ENCODE measurements at regions not wholly inside any gene's neighbourhood (a gene's known extent, or its start where the extent isn't known, plus 50 kb on each side); places are given as distances from the start of the nearest gene placed in this dataset.

DNA sequence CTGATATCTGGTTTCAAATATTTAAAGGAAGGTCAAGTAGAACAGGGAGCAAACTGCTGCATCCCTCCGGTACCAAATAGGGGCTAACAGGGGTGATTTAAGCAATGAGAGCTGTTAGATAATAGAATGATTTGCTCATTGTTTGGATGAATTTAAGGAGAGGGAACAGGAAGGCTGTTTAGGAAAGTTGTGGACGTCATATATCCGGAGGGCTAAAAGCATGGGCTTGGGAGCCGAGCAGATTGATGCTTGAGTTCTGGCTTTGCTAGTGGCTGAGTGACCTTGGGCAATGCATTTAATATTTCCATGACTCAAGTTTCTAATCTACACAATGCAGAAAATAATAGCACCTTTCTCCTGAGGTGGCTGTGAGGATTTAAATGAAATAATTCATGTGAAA lies 85.4 kb upstream of the RPS23 start:
- Histone ChIP-seq H3K27me3 (ENCODE audit: insufficient read depth, poor library complexity, severe bottlenecking) (no peaks in the 10 kb centered on the region), H3K4me3 (replicated peaks; ENCODE audit: insufficient read depth, low read length) (no peak overlapping the region), H3K27ac (replicated peaks) (no peak overlapping the region)
- TF ChIP-seq SPI1 (IDR thresholded peaks at IDR 0.05; ENCODE audit: borderline replicate concordance, low read depth) = no peak
- no peak for TF ChIP-seq GABPA (IDR thresholded peaks at IDR 0.05; ENCODE audit: low read depth)
- TF ChIP-seq POLR2AphosphoS5 (IDR thresholded peaks at IDR 0.05; ENCODE audit: low read depth) = no peak
- TF ChIP-seq, protein P1, sequence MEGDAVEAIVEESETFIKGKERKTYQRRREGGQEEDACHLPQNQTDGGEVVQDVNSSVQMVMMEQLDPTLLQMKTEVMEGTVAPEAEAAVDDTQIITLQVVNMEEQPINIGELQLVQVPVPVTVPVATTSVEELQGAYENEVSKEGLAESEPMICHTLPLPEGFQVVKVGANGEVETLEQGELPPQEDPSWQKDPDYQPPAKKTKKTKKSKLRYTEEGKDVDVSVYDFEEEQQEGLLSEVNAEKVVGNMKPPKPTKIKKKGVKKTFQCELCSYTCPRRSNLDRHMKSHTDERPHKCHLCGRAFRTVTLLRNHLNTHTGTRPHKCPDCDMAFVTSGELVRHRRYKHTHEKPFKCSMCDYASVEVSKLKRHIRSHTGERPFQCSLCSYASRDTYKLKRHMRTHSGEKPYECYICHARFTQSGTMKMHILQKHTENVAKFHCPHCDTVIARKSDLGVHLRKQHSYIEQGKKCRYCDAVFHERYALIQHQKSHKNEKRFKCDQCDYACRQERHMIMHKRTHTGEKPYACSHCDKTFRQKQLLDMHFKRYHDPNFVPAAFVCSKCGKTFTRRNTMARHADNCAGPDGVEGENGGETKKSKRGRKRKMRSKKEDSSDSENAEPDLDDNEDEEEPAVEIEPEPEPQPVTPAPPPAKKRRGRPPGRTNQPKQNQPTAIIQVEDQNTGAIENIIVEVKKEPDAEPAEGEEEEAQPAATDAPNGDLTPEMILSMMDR (IDR thresholded peaks at IDR 0.05; ENCODE audit: insufficient read depth, low read length) = no peak
- TF ChIP-seq, protein P2, sequence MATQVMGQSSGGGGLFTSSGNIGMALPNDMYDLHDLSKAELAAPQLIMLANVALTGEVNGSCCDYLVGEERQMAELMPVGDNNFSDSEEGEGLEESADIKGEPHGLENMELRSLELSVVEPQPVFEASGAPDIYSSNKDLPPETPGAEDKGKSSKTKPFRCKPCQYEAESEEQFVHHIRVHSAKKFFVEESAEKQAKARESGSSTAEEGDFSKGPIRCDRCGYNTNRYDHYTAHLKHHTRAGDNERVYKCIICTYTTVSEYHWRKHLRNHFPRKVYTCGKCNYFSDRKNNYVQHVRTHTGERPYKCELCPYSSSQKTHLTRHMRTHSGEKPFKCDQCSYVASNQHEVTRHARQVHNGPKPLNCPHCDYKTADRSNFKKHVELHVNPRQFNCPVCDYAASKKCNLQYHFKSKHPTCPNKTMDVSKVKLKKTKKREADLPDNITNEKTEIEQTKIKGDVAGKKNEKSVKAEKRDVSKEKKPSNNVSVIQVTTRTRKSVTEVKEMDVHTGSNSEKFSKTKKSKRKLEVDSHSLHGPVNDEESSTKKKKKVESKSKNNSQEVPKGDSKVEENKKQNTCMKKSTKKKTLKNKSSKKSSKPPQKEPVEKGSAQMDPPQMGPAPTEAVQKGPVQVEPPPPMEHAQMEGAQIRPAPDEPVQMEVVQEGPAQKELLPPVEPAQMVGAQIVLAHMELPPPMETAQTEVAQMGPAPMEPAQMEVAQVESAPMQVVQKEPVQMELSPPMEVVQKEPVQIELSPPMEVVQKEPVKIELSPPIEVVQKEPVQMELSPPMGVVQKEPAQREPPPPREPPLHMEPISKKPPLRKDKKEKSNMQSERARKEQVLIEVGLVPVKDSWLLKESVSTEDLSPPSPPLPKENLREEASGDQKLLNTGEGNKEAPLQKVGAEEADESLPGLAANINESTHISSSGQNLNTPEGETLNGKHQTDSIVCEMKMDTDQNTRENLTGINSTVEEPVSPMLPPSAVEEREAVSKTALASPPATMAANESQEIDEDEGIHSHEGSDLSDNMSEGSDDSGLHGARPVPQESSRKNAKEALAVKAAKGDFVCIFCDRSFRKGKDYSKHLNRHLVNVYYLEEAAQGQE (IDR thresholded peaks at IDR 0.05; ENCODE audit: insufficient replicate concordance, low read depth) = no peak
- DNase-seq (ENCODE audit: low read depth in 1 of 2, low spot score in 1 of 2) = no peak

DNA sequence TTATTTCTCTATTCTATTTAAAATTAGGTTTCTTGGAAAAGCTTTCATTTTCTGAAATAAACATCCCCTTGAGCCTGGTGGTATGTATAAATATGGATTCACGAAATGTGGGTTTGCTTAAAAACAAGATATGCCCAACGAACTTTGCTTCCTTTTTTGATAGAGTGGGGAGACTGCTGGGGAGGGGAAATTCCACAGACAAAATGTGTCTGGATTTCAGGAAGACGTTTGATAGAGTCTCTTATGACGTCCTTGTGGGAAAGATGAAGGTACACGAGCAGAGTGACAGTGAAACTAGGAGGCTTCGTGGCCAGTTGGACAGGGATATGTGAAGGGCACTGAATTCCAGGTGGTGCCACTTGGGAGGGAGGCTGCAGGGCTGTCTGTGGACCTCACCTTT lies 84.5 kb upstream of the RPS23 start:
- TF ChIP-seq, protein P2 (IDR thresholded peaks at IDR 0.05; ENCODE audit: insufficient replicate concordance, low read depth) = no peak
- TF ChIP-seq, protein P1 (IDR thresholded peaks at IDR 0.05; ENCODE audit: insufficient read depth, low read length) = no peak
- no peak for TF ChIP-seq POLR2AphosphoS5 (IDR thresholded peaks at IDR 0.05; ENCODE audit: low read depth)
- TF ChIP-seq SPI1 (IDR thresholded peaks at IDR 0.05; ENCODE audit: borderline replicate concordance, low read depth) = no peak
- TF ChIP-seq GABPA (IDR thresholded peaks at IDR 0.05; ENCODE audit: low read depth) = no peak
- DNase-seq (ENCODE audit: low read depth in 1 of 2, low spot score in 1 of 2) = no peak

DNA sequence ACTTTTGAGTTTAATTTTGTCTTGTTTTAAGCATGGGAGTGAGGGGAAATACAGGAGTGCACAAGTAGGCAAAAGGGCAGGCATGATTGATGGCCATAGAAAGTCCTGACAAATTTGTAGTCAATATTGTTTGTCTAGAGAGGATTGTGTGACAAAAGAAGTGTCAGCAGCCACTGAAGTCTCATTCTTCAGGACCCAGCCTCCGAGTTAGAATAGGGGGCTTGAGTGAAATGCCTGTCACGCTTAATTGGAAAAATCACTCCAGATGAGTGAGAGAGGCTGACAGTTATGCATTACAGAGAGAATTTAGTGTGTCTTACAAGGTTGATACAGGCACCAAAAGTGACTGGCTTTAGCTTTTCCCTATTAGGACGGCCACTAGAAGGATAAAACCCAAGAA lies 81.9 kb upstream of the RPS23 start:
- H3K27me3 ChIP-seq (ENCODE audit: insufficient read depth, poor library complexity, severe bottlenecking) = no peaks in the 10 kb centered on the region
- DNase-seq (ENCODE audit: low read depth in 1 of 2, low spot score in 1 of 2) = no peak
- H3K27ac ChIP-seq (replicated peaks) = no peak overlapping the region
- TF ChIP-seq GABPA (IDR thresholded peaks at IDR 0.05; ENCODE audit: low read depth) (no peak), POLR2AphosphoS5 (IDR thresholded peaks at IDR 0.05; ENCODE audit: low read depth) (no peak), SPI1 (IDR thresholded peaks at IDR 0.05; ENCODE audit: borderline replicate concordance, low read depth) (no peak)
- TF ChIP-seq, protein P2 (IDR thresholded peaks at IDR 0.05; ENCODE audit: insufficient replicate concordance, low read depth) = no peak
- TF ChIP-seq, protein P1 (IDR thresholded peaks at IDR 0.05; ENCODE audit: insufficient read depth, low read length) = no peak
- H3K4me3 ChIP-seq (replicated peaks; ENCODE audit: insufficient read depth, low read length) = no peak overlapping the region

More for the DNA sequence above, 84.5 kb upstream of the RPS23 start:
- Histone ChIP-seq H3K27ac (replicated peaks) (no peak overlapping the region), H3K27me3 (ENCODE audit: insufficient read depth, poor library complexity, severe bottlenecking) (no peaks in the 10 kb centered on the region), H3K4me3 (replicated peaks; ENCODE audit: insufficient read depth, low read length) (no peak overlapping the region)

Measured in HL-60 (cell line).